Stimulated activated naive CD4-positive, alpha-beta T cell (primary cell): ENCODE measurements at regions not wholly inside any gene's neighbourhood (a gene's known extent, or its start where the extent isn't known, plus 50 kb on each side); places are given as distances from the start of the nearest gene placed in this dataset.

Experiments used
- DNase-seq, 6 experiments: peaks; one replicate each; lab custom pipeline; 2025; lab: John Stamatoyannopoulos, UW

DNA sequence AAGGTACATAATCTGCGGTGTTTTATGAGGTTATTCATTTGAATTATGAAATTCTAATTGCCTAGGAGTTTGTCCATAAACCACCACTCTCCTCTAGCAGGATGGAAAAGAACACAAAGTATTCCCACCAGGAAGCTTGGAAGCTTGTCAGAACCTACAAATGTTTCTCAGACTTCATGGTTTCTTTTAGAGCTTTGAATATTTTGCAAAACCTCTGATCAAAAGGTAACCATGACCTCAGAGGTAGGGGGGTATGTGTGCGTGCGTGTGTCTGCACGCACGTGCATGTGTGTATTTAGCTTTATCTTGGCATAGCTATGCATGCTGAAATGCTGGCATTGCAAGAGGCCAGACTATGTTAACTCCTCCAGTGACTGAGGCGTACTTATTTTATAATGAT, 847.0 kb downstream of the TLE1 start:
- no peak for DNase-seq

DNA sequence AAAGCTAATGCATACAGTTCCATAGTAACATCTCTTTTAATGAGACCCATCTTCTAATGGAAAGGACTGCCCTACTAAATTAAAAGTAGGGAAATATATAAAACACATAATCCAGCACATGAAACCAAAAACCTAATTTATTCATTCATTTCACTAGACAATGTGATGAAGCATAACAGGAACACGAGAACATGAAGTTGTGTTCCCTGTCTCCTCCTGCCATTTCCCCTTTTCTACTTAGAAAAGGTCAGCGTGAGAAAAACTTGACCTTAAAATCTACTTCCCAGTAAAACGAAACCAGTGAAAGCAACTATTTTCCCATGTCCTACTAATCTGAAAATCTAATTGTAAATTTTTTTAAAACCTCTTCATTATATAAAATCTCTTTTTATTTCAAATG, 847.5 kb downstream of the TLE1 start:
- no peak for DNase-seq

DNA sequence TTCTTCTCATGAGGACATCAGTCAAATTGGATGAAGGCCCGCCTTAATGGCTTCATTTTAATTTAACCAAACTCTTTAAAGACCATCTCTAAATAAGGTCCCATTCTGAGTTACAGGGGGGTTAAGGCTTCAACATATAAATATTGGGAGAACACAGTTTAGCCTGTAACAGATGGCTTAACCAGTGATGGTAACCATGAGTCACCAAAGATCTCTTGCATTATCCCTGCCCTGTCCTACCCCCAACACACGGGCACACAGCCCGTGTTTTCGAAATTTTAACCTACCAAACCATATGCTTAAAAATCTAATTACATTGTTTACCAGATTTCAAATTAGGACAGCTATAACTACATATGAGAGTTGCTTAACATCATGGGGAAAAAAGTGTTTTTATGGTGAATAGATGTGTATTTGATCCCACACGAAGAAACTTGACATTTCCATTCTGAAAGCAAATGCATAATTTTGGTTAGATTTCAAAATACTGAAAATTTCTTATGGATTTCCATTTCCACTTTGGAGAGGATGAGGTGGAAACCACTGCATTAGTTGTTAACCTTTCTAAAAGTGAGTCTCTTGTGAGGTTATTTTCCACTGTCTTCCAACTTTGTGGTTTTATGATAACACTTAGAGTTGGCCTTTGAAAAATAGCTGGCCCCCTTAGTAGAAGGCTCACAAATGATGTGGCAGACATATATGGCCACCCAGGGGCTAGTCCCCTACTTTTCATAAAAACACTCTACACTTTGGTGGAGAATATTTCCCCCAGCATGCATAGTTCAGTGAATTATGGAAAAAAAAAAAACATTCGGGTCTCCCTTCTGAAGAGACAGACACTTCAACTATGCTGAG, 849.3 kb downstream of the TLE1 start:
- DNase-seq, result no peak

DNA sequence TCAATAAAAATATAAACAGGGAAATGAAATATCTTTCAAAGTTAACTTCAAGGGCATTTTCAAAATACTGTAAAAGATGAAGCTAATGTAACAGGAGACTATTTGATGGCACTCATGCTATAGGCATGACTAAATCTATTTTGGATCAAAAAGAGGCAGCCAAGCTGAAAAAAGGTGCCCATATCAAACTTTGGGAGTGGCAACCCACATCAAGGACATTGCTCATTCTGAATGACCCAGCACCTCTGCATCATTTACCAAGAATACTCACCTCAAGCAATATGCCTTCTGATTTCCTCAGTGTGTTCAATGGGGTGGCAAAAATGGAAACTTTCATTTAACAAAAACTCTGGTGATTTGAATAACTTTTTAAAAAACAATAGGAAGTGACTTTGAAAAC, 853.3 kb downstream of the TLE1 start:
- DNase-seq, result no peak

- DNase-seq, result no peak
These were observed 857.6 kb downstream of the TLE1 start for GRCh38 chr9:80831751-80832150.

DNA sequence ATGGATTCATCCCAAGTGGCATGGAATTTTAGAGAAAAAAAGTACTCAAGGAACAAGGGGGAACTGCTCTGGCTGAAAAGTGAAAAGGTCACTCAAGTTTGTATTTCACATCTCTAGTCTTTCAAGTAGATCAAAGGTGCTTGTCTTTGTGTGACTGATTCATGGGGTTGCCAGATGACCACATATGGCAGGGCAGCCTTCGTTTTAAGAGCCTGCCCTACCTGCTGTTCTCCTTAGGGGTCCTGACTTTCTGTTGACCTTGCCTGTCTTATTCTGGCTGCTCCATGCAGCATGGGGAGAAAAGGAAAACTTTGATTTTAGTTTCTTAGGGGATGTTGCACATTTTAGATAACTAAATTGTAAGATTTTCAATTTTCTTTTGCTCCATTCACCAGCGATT, 877.7 kb downstream of the TLE1 start:
- no peak for DNase-seq

- DNase-seq, result no peak
These were observed 878.3 kb downstream of the TLE1 start for GRCh38 chr9:80811003-80811402.

- DNase-seq, result no peak
These were observed 882.7 kb downstream of the TLE1 start for GRCh38 chr9:80806671-80807070.

DNA sequence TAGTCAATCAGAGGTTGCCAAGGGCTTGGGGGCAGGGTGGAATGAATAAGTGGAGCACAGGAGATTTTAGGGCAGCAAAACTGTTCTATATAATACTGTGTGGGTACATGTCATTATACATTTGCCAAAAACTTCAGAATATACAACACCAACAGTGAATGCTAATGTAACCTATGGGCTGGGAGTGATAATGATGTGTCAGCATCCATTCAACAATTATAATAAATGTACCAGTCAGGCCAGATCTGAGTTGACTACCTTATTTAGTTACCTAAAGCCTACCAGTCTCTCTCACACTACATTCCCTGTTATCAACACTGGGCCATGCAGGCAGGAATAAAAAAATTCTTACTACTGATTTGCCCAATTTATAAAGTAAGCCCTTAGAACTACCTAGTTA, 884.5 kb downstream of the TLE1 start:
- DNase-seq, result no peak

DNA sequence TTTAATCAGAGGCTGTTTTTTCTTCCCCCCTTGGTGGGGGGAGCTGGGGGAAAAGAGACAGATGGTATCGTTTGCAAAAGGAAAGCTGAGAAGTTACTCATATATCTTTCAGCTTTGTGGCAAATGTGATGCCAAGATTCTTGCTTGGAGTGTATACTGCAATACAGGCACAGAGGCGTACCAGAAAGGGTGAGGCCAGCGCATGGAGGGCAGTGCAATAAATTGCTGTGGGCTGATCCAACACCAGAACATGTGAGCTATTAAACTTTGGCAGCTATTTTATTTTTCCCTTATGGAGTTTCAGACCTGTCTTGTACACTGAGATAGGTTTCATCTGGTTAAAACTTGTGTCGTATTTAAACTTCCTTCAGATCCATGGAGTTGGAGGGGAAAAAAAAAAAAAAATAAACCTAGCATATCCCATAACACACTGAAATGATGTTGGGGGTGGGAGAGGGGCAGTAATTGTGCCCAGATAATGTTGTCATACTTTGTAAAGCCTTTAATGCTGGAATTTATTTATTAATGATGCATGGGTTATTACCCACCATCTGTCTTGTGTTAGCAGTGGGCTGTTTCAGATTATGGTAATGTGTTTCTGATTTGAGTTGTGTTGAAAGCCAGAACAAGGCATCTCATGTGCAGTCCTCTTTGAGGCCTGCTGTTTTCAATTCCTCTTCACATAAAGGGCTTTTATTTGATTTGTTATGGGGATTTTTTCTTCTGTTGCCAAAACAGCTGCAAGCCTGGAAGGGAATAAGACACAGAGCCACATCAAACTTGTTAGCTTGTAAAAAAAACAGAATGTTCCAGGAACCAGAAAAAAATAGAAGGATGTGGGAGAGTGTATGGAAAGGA, 891.3 kb downstream of the TLE1 start:
- no peak for DNase-seq

GRCh38 chr9:80797101-80797829, 892.1 kb downstream of the TLE1 start:
- DNase-seq, result no peak

- no peak for DNase-seq
These were observed 892.7 kb downstream of the TLE1 start for GRCh38 chr9:80796632-80797031.

- DNase-seq, result no peak
These were observed 895.1 kb downstream of the TLE1 start for GRCh38 chr9:80794197-80794596.

DNA sequence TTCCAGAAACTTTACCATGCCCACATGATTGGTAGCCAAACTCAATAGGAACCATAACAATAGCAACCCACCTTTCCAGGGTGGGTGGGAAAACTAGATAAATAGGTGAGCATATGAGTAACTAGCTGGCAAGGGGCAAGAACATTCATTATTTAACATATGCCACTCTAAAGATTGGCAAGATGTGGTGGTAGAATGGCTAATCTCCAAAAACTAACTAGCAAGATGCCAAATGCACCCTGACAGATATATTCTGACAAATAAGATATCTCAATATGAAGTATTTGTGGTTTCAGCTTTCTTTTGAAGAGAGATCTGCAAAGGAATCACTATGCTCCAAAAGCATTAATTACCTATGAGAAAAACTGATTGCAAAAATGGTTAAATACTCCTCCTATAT, 895.6 kb downstream of the TLE1 start:
- no peak for DNase-seq

GRCh38 chr9:80792726-80793125, 896.6 kb downstream of the TLE1 start:
- DNase-seq, result no peak

DNA sequence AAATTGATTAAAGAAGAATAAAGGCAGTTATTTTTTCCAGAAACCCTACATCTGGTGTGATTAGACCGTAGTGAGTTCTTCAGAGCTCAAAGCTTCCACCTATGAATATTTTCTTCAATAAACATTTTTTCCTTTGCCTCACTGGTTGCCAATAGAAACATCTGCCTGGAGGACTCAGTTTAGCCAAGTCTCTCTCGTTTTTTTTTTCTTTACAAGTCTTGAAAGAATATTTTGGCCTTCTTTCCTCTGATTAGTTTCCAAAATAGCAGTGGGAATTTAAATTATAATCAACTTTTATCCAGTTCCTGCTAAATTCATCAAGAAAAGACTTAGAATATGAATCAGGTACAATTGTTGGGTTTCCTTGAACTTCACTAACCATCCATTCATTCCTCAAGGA, 897.5 kb downstream of the TLE1 start:
- no peak for DNase-seq

- DNase-seq, result no peak
These were observed 898.6 kb downstream of the TLE1 start for GRCh38 chr9:80790764-80791163.

- DNase-seq, result no peak
These were observed 899.5 kb downstream of the TLE1 start for GRCh38 chr9:80789831-80790230.

DNA sequence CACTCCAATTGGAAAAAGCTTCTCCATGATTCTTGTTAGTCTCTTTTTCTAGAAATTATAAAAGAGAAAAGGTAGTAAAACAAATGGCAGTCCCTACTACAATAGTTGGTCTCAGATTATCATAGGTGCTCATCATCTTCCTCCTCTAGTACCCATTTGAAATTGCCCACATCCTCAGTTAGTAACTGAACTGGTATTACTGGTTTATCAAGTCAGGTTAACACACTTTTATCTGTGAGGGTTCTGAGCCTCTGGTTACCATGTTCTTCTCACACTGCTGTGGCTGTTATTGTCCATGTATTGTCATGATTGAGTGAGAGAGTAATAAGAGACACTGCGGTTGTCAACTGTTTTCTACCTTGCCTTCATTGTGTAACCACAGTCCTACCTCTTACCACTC, 901.7 kb downstream of the TLE1 start:
- no peak for DNase-seq

DNA sequence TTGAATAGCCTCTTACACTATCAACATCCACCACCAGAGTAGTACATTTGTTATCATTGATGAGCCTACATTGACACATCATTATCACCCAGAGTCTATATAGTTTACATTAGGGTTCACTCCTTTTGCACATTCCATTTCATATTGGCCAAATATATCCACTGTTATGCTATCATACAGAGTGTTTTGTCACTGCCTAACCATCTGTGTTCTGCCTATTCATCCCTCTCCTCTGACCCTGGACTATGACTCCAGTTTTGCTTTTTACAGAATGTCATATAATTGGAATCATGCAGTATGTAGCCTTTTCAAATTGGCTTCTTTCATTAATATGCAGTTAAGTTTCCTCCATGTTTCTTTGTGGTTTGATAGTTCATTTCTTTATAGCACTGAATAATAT, 904.7 kb downstream of the TLE1 start:
- DNase-seq, result no peak

DNA sequence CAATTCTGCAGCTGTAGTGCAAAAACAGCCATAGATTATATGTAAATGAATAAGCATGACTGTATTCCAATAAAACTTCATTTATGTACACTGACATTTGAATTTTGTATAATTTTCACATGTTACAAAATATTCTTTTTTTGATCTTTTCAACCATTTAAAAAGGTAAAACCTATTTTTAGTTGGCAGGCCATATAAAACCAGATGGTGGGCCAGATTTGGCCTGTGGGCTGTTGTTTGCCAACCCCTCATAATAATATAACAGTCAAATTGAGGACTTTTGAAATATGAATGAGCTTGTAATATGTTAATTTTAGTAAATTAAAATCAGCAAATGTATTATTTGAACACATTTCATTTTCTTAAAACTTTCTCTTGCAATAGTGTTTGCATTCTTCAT, 913.4 kb downstream of the TLE1 start:
- no peak for DNase-seq

- DNase-seq, result no peak
These were observed 913.8 kb downstream of the TLE1 start for GRCh38 chr9:80775530-80775929.
